ENCODE measurements at regions not wholly inside any gene's neighbourhood (a gene's known extent, or its start where the extent isn't known, plus 50 kb on each side); places are given as distances from the start of the nearest gene placed in this dataset.

GRCh38 chr1:221913351-221913892, 171.5 kb upstream of the DUSP10 start:
- TF ChIP-seq CTCF (IDR thresholded peaks at IDR 0.05; ENCODE audit: poor library complexity, severe bottlenecking) (no peak), EZH2 (IDR thresholded peaks at IDR 0.05; ENCODE audit: borderline replicate concordance, insufficient read depth, low read length, poor library complexity, severe bottlenecking) (no peak), EP300 (conservative IDR thresholded peaks at IDR 0.05; ENCODE audit: poor library complexity, severe bottlenecking) (no peak), REST (IDR thresholded peaks at IDR 0.05; ENCODE audit: borderline replicate concordance) (no peak), POLR2AphosphoS5 (IDR thresholded peaks at IDR 0.05) (no peak), MXI1 (conservative IDR thresholded peaks at IDR 0.05; ENCODE audit: poor library complexity, severe bottlenecking) (no peak), RAD21 (conservative IDR thresholded peaks at IDR 0.05) (no peak)

Measured in neural cell (in vitro differentiated cells).